Calu3 (cell line): ENCODE measurements at regions not wholly inside any gene's neighbourhood (a gene's known extent, or its start where the extent isn't known, plus 50 kb on each side); places are given as distances from the start of the nearest gene placed in this dataset.
A peak's percentile ranks its signal among the peaks of the same experiment; 100 is the strongest.

Experiments
- BruUV-seq: library from RNA; stranded (reverse); fragments of 400-500 nt; replicated peaks from 2 replicates; lab custom pipeline; 2021; lab: Mats Ljungman, UMichigan
- CTCF ChIA-PET: fragments of 300-600 bp; sonication (Branson Sonifier 250); formaldehyde crosslinking; loops from one replicate; lab custom pipeline; 2022; ENCODE audit warnings: antibody characterized with exemption; lab: Charles Lee
- DNase-seq: peaks from one replicate; pipeline ENCODE4 v3.0.0; 2022
- H3K27ac Mint-ChIP-seq: one replicate; pipeline ENCODE4 v1.8.0; 2022; ENCODE audit warnings: mixed read lengths; ENCODE audit not compliant: unreplicated experiment
- H3K27me3 Mint-ChIP-seq: one replicate; pipeline ENCODE4 v1.8.0; 2022; ENCODE audit warnings: mixed read lengths; ENCODE audit not compliant: unreplicated experiment
- H3K36me3 Mint-ChIP-seq: one replicate; pipeline ENCODE4 v1.8.0; 2022; ENCODE audit warnings: mild to moderate bottlenecking, moderate library complexity, mixed read lengths; ENCODE audit not compliant: insufficient read depth, unreplicated experiment
- H3K4me1 Mint-ChIP-seq: one replicate; pipeline ENCODE4 v1.8.0; 2022; ENCODE audit warnings: mild to moderate bottlenecking, low read depth, mixed read lengths; ENCODE audit not compliant: unreplicated experiment
- H3K4me3 Mint-ChIP-seq: one replicate; pipeline ENCODE4 v1.8.0; 2022; ENCODE audit warnings: mild to moderate bottlenecking, low read depth, moderate library complexity, mixed read lengths; ENCODE audit not compliant: unreplicated experiment
- H3K9me3 Mint-ChIP-seq: one replicate; pipeline ENCODE4 v1.8.0; 2022; ENCODE audit warnings: low read depth, mixed read lengths; ENCODE audit not compliant: unreplicated experiment
- intact Hi-C: fragments of 100-400 bp; cut with micrococcal nuclease; formaldehyde crosslinking; loops from one replicate; pipeline ENCODE4 v1.10.0; 2022; ENCODE audit not compliant: unreplicated experiment
- TF ChIP-seq, protein P1 (sequence below): fragments of 200-600 bp; IDR thresholded peaks from one replicate; pipeline ENCODE4 v1.8.0; 2022; ENCODE audit warnings: antibody characterized with exemption; ENCODE audit not compliant: unreplicated experiment

DNA sequence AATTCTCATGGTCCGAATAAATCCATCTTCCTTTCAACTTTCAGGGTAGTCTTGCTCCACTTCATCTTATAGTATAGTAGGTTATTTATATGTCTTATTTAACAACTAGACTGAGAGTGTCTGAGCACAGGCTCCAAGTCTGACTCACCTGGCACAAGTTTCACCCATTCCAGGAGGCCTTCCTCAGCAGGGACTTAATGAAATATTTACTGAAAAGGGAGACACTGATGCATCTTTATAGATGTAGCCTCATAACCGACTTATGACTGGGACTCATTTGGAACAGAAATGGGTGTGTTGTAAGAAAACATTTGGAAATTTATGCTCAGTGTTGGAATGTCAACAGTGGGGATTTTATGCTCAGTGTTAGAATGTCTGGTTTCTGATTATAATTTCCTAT lies 59.9 kb downstream of the CH25H start:
- DNase-seq = no peak
- H3K36me3 Mint-ChIP-seq = no peaks in the 10 kb centered on the region
- H3K4me1 Mint-ChIP-seq = peaks cover 11% of the 10 kb centered on the region
- peak overlapping the region; percentile 24 for H3K27ac Mint-ChIP-seq
- BruUV-seq = no TSS peak
- H3K4me3 Mint-ChIP-seq = no peak overlapping the region
- no peaks in the 10 kb centered on the region for H3K27me3 Mint-ChIP-seq
- CTCF ChIA-PET = no interaction called here
- intact Hi-C loops = no loop called here
- TF ChIP-seq, protein P1, sequence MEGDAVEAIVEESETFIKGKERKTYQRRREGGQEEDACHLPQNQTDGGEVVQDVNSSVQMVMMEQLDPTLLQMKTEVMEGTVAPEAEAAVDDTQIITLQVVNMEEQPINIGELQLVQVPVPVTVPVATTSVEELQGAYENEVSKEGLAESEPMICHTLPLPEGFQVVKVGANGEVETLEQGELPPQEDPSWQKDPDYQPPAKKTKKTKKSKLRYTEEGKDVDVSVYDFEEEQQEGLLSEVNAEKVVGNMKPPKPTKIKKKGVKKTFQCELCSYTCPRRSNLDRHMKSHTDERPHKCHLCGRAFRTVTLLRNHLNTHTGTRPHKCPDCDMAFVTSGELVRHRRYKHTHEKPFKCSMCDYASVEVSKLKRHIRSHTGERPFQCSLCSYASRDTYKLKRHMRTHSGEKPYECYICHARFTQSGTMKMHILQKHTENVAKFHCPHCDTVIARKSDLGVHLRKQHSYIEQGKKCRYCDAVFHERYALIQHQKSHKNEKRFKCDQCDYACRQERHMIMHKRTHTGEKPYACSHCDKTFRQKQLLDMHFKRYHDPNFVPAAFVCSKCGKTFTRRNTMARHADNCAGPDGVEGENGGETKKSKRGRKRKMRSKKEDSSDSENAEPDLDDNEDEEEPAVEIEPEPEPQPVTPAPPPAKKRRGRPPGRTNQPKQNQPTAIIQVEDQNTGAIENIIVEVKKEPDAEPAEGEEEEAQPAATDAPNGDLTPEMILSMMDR = no peak
- no peaks in the 10 kb centered on the region for H3K9me3 Mint-ChIP-seq

DNA sequence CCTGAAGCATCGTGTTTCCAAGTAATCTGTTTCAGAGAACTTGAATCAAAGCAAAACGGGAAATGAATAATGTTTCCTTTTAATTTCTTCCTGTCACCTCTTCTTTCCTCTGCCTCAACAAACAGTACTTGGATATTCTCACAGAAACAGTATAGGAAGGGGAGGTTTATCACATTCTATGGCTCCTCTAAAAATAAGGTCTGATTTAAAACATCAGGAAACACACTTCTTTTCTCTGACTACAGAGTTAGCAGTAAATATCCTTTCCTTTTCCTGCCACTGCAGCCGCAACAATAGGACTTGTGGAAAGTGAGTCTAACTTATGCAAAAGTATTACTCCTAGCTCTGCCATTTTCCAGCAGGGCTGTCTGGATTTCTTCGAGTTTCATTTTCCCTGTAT lies 62.3 kb downstream of the CH25H start:
- Mint-ChIP-seq H3K27ac (no peak overlapping the region), H3K9me3 (no peaks in the 10 kb centered on the region), H3K4me1 (peaks cover 6% of the 10 kb centered on the region), H3K36me3 (no peaks in the 10 kb centered on the region), H3K4me3 (no peak overlapping the region), H3K27me3 (no peaks in the 10 kb centered on the region)
- intact Hi-C loops = no loop called here
- CTCF ChIA-PET = no interaction called here
- no TSS peak for BruUV-seq
- TF ChIP-seq, protein P1 = no peak
- DNase-seq = no peak

DNA sequence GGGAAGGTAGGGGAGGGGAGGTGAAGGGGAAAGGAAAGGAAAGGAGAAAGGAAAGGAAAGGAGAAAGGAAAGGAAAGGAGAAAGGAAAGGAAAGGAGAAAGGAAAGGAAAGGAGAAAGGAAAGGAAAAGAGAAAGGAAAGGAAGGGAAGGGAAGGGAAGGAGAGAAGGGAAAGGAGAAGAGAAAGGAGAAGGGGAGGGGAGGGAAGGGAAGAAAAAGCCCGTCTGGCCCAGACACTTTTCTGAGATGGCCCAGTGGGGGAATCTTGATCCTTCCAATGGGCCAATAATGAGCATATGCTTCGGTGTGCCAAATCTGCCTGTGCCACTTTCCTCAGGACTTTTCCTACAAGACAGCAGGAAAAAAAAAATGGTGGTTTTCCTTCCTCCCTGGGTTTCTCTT lies 64.5 kb downstream of the CH25H start:
- no peaks in the 10 kb centered on the region for H3K9me3 Mint-ChIP-seq
- intact Hi-C loops = no loop called here
- H3K4me3 Mint-ChIP-seq = no peak overlapping the region
- no TSS peak for BruUV-seq
- CTCF ChIA-PET = no interaction called here
- peaks cover 4% of the 10 kb centered on the region for H3K4me1 Mint-ChIP-seq
- TF ChIP-seq, protein P1 = no peak
- DNase-seq = no peak
- H3K36me3 Mint-ChIP-seq = no peaks in the 10 kb centered on the region
- no peak overlapping the region for H3K27ac Mint-ChIP-seq
- no peaks in the 10 kb centered on the region for H3K27me3 Mint-ChIP-seq

DNA sequence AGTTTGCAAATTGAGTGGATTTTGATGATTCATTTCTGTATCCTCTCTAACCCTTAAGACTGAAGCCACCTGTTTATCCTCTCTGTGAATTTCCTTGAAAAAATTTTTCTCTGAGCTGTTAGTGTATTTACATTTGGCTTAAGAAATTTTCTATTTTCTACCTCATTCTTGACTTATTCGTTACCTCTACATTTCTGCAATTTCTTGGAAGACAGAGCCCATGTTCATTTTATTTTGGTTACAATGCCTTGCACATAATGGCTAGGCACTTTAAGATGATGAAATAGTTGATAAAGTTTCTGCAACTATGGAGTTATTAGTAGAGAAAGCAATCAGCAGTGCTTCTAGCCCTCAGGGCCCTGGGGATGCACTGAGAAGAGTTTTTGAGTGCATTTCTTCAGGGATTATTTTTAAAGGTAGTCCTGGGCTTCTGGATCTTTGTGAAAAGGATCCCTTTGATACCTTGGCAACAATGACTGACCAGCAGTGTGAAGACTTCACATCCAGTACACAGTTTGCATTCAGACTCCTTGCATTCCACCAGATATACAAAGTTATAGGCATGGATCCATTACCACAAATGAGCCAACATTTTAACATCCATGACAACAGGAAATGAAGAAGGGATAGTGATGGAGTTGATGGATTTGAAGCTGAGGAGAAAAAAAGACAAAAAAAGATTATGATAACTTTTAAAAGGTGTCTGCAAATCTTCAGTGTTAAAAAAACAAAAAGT lies 68.2 kb downstream of the CH25H start:
- H3K4me3 Mint-ChIP-seq = no peak overlapping the region
- no TSS peak for BruUV-seq
- CTCF ChIA-PET = no interaction called here
- H3K27ac Mint-ChIP-seq = peak overlapping the region; percentile 14
- H3K27me3 Mint-ChIP-seq = no peaks in the 10 kb centered on the region
- H3K4me1 Mint-ChIP-seq = no peaks in the 10 kb centered on the region
- TF ChIP-seq, protein P1 = no peak
- H3K9me3 Mint-ChIP-seq = no peaks in the 10 kb centered on the region
- DNase-seq = no peak
- no peaks in the 10 kb centered on the region for H3K36me3 Mint-ChIP-seq
- intact Hi-C loops = no loop called here
